GM12872 (cell line): ENCODE measurements at regions not wholly inside any gene's neighbourhood (a gene's known extent, or its start where the extent isn't known, plus 50 kb on each side); places are given as distances from the start of the nearest gene placed in this dataset.

Experiments
- TF ChIP-seq, protein P1 (sequence below): IDR thresholded peaks from 3 replicates; pipeline ENCODE4 v1.5.1; 2011; ENCODE audit warnings: low read depth, mild to moderate bottlenecking, low read length, moderate library complexity; ENCODE audit not compliant: insufficient read depth

DNA sequence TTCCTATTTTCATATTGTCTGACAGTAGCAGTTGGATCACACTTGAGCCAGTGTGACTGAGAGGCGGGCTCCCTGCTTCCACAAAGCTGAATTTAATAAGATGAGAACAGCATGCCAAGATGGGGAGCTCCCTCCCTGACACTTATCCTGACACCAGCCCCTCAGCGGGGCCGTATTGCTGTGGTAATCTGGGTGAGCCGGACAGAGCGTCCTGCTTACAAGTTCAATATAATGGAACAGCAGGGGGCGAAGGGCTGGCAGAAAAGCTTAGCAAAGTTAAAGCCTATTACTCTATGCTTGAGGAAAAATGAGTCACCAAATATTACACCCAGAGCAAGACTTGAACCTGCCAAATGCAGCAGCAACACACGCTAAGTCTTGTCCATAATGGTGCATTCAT lies 163.8 kb upstream of the CMC1 start:
- TF ChIP-seq, protein P1, sequence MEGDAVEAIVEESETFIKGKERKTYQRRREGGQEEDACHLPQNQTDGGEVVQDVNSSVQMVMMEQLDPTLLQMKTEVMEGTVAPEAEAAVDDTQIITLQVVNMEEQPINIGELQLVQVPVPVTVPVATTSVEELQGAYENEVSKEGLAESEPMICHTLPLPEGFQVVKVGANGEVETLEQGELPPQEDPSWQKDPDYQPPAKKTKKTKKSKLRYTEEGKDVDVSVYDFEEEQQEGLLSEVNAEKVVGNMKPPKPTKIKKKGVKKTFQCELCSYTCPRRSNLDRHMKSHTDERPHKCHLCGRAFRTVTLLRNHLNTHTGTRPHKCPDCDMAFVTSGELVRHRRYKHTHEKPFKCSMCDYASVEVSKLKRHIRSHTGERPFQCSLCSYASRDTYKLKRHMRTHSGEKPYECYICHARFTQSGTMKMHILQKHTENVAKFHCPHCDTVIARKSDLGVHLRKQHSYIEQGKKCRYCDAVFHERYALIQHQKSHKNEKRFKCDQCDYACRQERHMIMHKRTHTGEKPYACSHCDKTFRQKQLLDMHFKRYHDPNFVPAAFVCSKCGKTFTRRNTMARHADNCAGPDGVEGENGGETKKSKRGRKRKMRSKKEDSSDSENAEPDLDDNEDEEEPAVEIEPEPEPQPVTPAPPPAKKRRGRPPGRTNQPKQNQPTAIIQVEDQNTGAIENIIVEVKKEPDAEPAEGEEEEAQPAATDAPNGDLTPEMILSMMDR, result no peak

DNA sequence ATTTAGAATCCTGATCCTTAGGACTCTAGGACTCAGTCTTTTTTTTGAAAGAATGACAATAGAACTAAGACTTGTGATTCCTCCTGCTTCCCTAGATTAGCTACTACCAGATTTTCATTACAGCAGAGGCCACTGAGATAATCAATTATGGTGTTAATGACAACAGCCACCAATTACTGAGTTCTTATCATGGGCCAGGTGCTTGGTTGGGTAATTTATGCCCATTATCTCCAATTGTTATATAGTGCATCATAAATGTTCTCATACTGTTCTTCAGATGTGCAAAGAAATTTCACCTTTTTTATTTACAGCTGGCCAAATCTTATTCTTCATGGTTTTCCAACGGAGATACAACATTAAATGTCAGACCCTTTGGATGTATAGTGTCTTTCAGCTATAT lies 162.9 kb upstream of the CMC1 start:
- TF ChIP-seq, protein P1, result no peak

DNA sequence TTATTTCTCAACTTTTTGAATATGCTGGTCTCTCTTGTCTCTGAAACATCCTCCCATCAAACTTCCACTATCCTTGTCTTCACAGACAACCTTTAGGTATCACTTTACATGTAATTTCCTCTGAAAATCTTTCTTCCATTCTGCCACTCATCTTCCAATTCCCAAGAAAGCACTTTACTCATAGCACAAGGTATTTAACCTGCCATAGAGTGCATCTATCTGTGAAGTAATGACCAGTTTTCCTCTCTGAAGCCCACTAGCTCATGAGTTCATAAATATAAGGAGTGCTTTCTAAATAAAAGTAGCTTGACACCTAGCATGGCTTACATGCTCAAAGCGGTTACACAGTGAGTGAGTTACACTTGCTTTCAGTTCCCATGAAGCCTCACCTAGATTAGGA lies 160.7 kb upstream of the CMC1 start:
- TF ChIP-seq, protein P1, result no peak

DNA sequence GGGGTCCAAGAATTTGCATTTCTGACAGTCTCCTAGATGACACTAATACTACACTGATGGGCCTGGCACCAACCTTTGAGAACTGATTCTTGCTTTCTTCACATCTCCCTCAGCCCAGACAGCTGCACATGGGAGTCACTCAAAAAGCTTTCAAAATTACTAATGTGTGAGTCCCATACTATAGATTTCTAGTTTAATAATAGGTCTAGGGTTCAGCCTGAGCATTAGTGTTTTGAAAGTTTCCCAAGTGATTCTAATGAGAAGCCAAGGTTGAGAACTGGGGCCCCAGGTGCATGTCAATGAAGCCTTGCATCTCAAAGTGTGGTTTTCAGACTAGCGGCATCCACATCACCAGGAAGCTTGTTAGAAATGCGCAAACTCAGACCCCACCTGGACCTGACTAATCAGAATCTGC lies 159.9 kb upstream of the CMC1 start:
- TF ChIP-seq, protein P1, result no peak

DNA sequence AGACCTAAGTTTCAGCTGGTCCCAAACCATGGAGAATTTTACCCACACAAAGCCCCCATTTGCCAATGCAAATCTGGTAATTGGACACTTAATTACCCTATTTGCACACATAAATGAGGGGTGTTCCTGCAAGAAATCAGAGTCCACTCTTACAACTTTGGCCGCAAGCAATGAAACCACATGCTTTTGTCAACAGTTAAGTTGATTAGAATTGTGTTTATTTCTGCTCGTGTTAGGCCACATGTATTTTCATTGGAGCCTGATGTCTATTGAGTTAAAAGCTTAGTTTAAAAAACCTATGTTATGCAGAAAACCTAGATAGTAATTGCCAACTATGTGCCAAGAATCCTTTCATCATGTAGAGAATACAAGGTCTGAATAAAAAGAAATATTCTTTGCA lies 153.8 kb upstream of the CMC1 start:
- TF ChIP-seq, protein P1, result no peak

DNA sequence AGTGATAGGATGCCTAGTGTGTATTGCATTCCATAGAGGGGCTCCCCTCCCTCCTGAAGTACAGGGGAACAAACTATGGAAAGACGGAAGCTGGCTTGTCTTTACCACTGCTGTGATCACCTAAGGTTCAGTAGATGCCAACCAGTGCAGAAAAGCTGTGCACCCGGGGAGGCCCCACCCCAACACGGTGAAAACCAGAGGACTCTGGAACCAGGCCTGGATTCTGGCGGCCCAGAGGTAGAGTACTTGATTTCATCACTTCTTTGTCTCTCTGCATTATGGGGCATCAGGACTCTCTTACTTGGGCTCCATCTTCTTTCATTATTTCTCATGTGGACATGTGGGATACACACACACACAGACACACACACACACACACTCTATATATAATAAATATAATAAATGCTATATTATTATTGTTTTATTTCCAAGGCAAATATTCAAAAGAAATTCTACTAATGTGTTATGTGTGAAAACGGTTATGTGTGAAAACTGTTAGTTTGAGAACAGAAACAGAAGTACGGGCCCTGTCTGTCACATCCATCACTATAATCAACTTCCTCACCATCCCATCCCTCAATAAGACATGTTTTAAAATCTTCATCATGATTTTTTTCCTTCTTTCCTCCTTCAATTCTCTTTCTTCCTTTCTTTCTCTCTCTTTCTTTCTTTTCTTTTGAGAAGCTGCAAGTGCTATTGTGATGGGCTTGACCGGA lies 152.4 kb upstream of the CMC1 start:
- TF ChIP-seq, protein P1, result no peak

DNA sequence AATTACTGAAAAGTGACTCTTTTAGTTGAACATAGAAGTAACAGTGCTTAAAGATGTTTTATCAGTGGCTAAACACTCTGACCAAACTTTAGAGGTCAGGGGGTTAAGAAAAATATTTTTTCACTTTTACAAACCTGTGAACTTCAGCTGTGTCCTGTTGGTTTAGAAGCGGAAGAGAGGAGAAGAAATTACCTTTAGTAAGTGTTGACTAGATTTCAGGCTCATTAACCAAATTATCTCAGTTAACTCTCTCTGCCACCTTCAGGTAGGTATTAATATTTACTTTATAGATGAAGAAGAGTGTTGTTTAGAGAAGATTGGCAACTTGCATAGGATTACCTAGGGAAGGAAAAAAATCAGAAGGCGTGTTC lies 151.9 kb upstream of the CMC1 start:
- TF ChIP-seq, protein P1, result no peak

DNA sequence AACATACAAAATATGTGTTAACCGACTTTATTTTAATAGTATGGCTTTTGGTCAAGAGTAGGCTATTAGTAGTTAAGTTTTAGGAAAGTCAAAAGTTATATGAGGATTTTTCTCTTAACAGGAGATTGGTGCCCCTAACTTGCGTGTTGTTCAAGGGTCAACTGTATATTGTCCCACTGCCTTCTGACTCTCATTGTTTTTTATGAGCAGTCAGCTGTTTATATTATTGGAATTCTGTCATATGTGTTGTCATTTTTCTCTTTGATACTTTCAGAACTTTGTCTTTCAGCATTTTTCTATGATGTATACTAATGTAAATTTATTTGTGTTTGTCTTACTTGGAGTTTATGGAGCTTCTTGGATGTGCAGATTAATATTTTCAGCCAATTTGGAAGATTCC lies 142.1 kb upstream of the CMC1 start:
- TF ChIP-seq, protein P1, result no peak
